8988T (cell line): ENCODE measurements at regions not wholly inside any gene's neighbourhood (a gene's known extent, or its start where the extent isn't known, plus 50 kb on each side); places are given as distances from the start of the nearest gene placed in this dataset.
A peak's percentile ranks its signal among the peaks of the same experiment; 100 is the strongest.

Experiments used
- DNase-seq: peaks from one replicate; pipeline ENCODE4 v3.0.0; 2011

DNA sequence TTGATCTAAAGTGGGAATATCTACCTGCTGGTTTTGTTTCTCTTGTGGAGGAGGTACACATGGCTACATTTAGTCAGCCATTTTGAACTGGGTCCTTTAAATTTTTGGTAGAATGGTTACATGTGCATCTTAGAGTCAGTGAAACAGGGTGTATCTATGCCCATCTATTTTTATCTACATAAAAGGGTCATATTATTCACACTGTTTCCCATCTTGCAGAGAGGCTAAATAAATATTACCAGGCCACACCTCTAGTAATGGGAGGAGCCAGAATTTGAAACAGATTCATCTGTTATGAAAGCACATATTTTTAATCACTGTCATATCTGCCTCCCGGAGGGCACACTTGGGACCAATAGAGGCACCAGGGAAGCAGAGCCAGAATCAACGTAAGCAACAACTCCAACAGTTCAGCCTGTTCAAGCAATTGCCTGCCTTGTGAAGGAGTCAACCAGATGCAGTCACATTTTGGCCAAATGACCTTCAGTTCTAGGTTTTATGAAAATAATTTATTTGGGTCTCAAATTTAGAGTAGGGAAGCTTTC, 376.8 kb downstream of the TSN start:
- no peak for DNase-seq

GRCh38 chr2:122135021-122135937, 379.8 kb downstream of the TSN start:
- DNase-seq, result no peak

GRCh38 chr2:122136056-122136455, 380.6 kb downstream of the TSN start:
- DNase-seq, result peak; percentile 29

DNA sequence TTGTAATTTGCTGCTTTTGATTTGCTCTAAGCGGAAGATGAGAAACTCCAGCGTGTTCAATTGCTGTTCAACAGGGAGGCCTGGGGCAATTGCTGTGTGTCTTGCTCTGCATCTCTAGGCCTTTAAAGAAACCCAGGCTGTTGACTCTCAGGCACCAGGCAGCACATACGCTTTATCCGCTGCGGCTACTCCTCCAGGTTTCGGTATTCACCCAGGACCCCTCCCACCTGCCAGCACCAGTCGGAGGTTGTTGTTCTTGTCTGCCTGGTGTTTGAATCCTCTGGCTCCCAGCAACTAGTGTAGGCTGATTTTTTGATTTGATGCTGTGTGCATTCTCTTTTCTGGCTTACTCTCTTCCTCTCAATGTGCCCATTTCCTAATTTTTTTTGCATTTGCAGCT, 383.1 kb downstream of the TSN start:
- DNase-seq, result no peak

- DNase-seq, result no peak
Measured at GRCh38 chr2:122139739-122140420, 384.4 kb downstream of the TSN start.

- DNase-seq, result no peak
Measured at GRCh38 chr2:122144884-122145283, 389.4 kb downstream of the TSN start.

DNA sequence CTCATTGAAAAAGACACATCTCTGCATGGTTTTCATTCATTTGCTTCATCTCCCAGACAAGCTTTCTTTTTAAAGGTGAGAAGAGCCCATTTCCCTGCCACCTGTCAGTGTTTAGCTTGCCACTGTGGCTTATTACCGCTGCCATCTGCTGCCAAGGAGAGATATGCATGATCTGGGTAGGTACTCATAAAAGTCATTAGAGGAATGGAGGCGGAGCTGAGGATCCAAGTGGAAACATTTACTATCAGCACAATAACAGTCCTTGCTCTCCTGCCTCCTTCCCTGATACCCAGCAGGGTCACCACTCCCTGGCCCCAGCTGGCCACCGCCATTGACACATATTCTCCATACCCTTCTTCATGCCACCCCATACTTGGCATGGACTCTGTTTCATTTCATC, 390.4 kb downstream of the TSN start:
- DNase-seq, result no peak

GRCh38 chr2:122148128-122148767, 392.8 kb downstream of the TSN start:
- DNase-seq, result no peak

- DNase-seq, result no peak
Measured at GRCh38 chr2:122150524-122151280, 395.3 kb downstream of the TSN start.

GRCh38 chr2:122152571-122152970, 397.1 kb downstream of the TSN start:
- no peak for DNase-seq

DNA sequence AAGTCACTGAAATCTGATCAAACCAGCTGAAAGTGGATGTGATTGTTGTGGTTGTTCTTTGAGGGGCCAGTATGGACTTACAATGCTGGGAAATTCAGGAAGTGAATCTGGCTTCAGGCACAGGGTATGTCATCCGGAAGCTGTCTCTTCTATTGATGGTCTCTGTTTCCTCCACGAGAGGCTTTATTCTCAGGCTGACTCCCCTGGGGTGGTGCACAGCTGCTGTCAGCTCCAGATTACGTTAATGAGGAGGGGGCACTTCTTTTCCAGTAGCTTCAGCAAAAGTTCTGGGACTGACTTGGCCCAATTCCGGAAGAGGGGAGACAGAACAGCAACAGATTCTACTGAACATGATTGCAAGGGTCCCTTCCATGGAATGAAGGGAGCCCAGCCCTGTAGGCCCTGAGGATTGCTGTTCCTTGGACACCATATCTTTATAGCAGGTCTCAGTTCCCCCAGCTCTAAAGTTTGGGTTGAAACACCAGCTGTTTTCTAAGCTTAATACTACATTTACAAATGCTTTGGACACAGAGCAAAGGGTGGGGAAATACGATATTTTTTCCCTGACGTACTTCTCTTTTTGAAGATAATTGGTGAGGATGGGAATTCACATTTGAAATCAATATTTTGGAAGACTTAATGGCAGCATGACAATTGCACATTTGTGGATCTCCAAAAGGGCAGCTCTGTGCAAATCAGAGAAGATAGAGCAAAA, 400.9 kb downstream of the TSN start:
- no peak for DNase-seq

DNA sequence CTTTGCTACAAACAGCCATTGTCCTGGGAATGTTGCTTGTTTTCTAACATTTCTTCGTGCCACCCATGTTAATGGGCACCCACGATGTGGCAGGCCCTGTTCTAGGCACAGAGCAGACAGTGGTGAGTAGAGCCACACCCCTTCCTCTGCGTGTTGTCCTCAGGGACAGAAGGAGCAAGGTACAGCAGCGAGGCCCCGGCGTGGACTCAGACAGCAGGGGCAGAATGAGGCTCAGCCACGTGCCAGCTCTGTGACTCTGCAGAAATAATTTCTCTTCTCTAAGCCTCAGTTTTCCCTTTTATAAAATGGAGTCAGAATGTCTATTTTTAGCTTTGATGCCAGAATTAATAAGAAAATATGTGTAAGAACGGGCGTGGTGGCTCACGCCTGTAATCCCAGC, 401.7 kb downstream of the TSN start:
- DNase-seq, result no peak

DNA sequence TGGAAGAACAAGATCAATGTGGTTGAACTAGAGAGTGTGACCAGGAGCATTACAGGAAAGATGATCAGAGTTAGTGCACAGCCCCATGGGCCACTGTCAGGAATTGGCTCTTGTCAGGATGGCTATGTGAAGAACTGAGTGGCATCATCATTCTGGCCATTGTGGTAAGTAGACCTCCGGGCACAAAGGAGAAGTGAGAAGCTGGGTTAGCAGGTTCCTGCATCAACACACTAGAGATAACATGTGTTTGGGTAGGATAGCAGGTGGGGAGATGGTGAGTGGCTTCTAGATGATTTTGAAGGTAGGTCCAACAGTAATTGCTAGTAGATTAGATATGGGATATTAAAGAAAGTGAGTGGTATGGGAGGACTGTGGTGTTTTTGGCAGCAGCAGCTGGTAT, 408.2 kb downstream of the TSN start:
- DNase-seq, result no peak

- DNase-seq, result no peak
Measured at GRCh38 chr2:122164964-122165363, 409.5 kb downstream of the TSN start.

DNA sequence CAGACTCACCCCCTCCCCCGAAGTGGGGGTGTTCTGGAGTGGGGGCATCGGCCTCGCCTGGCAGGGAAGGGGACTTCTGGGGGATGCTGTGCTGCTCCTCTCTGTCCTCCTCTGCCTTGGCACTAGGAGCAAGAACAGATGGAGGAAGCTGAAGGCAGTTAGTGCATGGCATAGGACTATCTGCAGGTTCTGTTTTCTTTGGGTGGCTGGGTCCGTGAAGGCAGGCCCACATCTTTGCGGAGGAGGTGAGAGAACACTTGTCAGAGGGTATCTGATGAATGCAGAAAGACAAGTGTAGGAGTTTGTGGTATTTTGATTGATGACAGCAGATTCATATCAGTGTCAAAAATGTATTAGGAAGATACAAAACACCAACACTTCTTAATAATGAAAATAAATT, 411.4 kb downstream of the TSN start:
- DNase-seq, result no peak

GRCh38 chr2:122167515-122167914, 412.1 kb downstream of the TSN start:
- no peak for DNase-seq

GRCh38 chr2:122168799-122169198, 413.3 kb downstream of the TSN start:
- DNase-seq, result no peak

DNA sequence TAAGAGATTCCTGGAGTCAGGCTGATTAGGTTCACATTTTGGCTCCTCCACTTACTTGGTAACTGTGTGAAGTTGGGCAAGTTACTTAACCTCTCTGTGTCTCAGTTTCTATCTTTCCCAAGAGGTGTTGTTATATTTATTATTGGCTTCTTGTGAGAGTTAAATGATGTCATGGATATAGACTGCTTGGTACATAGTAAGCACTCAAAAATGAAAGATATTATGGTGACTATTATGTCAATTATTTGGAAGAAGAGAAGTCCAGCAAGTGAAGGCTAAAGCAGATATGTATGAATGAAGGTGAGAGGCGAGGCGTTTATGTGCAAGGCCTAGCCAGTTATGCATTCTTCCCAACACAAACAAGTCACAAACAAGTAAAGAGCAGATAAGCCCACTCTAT, 417.4 kb downstream of the TSN start:
- DNase-seq, result no peak

DNA sequence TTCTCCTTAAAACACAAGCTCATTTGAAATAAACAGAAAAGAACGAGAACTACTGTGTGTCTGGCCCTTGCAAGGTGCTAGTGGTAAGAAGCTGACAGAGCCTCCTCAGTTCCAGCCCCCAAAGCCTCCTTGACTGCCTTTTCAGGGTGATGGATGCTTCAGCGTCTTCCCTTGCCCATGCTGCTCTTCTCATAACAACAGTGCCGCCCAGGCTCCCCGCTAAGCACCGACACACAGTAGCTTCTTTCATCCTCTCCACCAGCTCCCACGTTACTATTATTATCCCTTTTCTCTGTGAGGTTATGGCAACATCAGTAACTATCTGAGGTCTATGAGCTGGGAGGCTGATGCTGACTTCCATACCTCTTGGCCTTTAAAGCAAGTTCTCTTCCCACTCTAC, 418.6 kb downstream of the TSN start:
- DNase-seq, result no peak

- DNase-seq, result no peak
Measured at GRCh38 chr2:122179492-122180165, 424.2 kb downstream of the TSN start.

DNA sequence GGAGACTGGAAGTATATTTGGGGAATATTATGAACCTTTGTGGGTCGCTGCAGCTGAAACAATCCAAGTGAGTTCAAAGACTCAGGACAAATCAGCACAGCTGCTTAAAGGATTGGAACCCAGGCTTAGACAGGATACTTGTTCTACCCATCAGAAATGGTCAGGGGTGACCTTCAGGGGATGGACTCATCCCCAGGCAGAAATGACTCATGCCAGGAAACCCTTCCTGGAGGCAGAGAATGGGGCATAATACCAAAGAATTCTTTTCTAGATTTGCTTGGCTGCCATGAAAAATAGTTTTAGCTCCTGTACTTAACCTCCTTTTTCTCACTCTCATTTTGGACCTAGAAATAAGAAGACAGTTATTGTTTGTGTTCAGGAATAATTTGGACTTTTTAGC, 425.5 kb downstream of the TSN start:
- DNase-seq, result no peak
